Mesodermal cell (in vitro differentiated cells): ENCODE measurements at regions not wholly inside any gene's neighbourhood (a gene's known extent, or its start where the extent isn't known, plus 50 kb on each side); places are given as distances from the start of the nearest gene placed in this dataset.

Source experiments
- H3K27ac ChIP-seq: 2 replicates; pipeline ENCODE4 v1.7.0; 2013; ENCODE audit warnings: mild to moderate bottlenecking, low read depth, low read length, moderate library complexity; ENCODE audit not compliant: severe bottlenecking
- H3K36me3 ChIP-seq: 2 replicates; pipeline ENCODE4 v1.7.1; 2013; ENCODE audit warnings: mild to moderate bottlenecking, low read length, moderate library complexity; ENCODE audit not compliant: control insufficient read depth, insufficient read depth
- H3K4me1 ChIP-seq: one replicate; pipeline ENCODE4 v1.7.1; 2013; ENCODE audit warnings: mild to moderate bottlenecking, low read length; ENCODE audit not compliant: insufficient read depth, control insufficient read depth, poor library complexity, severe bottlenecking
- H3K4me3 ChIP-seq: 2 replicates; pipeline ENCODE4 v1.7.0; 2013; ENCODE audit warnings: low read length, control low read depth, mild to moderate bottlenecking; ENCODE audit not compliant: insufficient read depth, poor library complexity, severe bottlenecking; ENCODE audit errors: extremely low read depth
- H3K9me3 ChIP-seq: 2 replicates; pipeline ENCODE4 v1.7.1; 2013; ENCODE audit warnings: mild to moderate bottlenecking, low read length, moderate library complexity; ENCODE audit not compliant: control insufficient read depth
- WGBS, 2 experiments: methylation state at CpG; one replicate each; pipeline ENCODE4 v1.1.5; 2013; ENCODE audit warnings: missing lambda C conversion rate in 2 of 2; ENCODE audit not compliant: insufficient coverage in 2 of 2; 5-methylcytosine and 5-hydroxymethylcytosine counted together

GRCh38 chr21:16072221-16072620 is 342.4 kb downstream of the USP25 start:
- no CpG with 5 or more reads among the region's 3 CpGs for WGBS, 2 experiments
- no peak overlapping the region for H3K27ac ChIP-seq
- H3K36me3 ChIP-seq = no peaks in the 10 kb centered on the region
- H3K4me1 ChIP-seq = no peaks in the 10 kb centered on the region
- no peak overlapping the region for H3K4me3 ChIP-seq
- no peaks in the 10 kb centered on the region for H3K9me3 ChIP-seq

GRCh38 chr21:16072737-16073136 is 343.0 kb downstream of the USP25 start:
- Histone ChIP-seq H3K4me1 (no peaks in the 10 kb centered on the region), H3K4me3 (no peak overlapping the region), H3K9me3 (no peaks in the 10 kb centered on the region), H3K36me3 (no peaks in the 10 kb centered on the region), H3K27ac (no peak overlapping the region)
- no CpG with 5 or more reads among the region's 6 CpGs for WGBS, 2 experiments

GRCh38 chr21:16073586-16073985 is 343.8 kb downstream of the USP25 start:
- no peak overlapping the region for H3K27ac ChIP-seq
- no peak overlapping the region for H3K4me3 ChIP-seq
- no peaks in the 10 kb centered on the region for H3K4me1 ChIP-seq
- no peaks in the 10 kb centered on the region for H3K36me3 ChIP-seq
- H3K9me3 ChIP-seq = no peaks in the 10 kb centered on the region
- 57 to 83% methylated on average over 1 of the region's 2 CpGs for WGBS, 2 experiments

GRCh38 chr21:16074950-16075489 is 345.2 kb downstream of the USP25 start:
- WGBS, 2 experiments = no CpG with 5 or more reads among the region's 3 CpGs
- Histone ChIP-seq H3K36me3 (no peaks in the 10 kb centered on the region), H3K4me1 (no peaks in the 10 kb centered on the region), H3K27ac (no peak overlapping the region), H3K9me3 (no peaks in the 10 kb centered on the region), H3K4me3 (no peak overlapping the region)

- no peaks in the 10 kb centered on the region for H3K36me3 ChIP-seq
- H3K27ac ChIP-seq = no peak overlapping the region
- 98% methylated on average over 4 of the region's 5 CpGs; no CpG with 5 or more reads in 1 of the 2 experiments for WGBS, 2 experiments
Observed at GRCh38 chr21:16075649-16076282, 346.0 kb downstream of the USP25 start.

GRCh38 chr21:16076465-16076864 is 346.7 kb downstream of the USP25 start:
- H3K9me3 ChIP-seq = no peaks in the 10 kb centered on the region
- H3K4me1 ChIP-seq = no peaks in the 10 kb centered on the region
- H3K4me3 ChIP-seq = no peak overlapping the region

More at GRCh38 chr21:16075649-16076282, 346.0 kb downstream of the USP25 start:
- no peaks in the 10 kb centered on the region for H3K4me1 ChIP-seq
- no peak overlapping the region for H3K4me3 ChIP-seq
- H3K9me3 ChIP-seq = no peaks in the 10 kb centered on the region

GRCh38 chr21:16078382-16078781 is 348.6 kb downstream of the USP25 start:
- Histone ChIP-seq H3K27ac (no peak overlapping the region), H3K4me1 (no peaks in the 10 kb centered on the region), H3K9me3 (no peaks in the 10 kb centered on the region), H3K4me3 (no peak overlapping the region), H3K36me3 (no peaks in the 10 kb centered on the region)
- WGBS, 2 experiments = 83% methylated on average over 1 of the region's 2 CpGs; no CpG with 5 or more reads in 1 of the 2 experiments

More at GRCh38 chr21:16076465-16076864, 346.7 kb downstream of the USP25 start:
- no peaks in the 10 kb centered on the region for H3K36me3 ChIP-seq
- no peak overlapping the region for H3K27ac ChIP-seq

- WGBS, 2 experiments = no CpG with 5 or more reads among the region's 1 CpG
- Histone ChIP-seq H3K9me3 (no peaks in the 10 kb centered on the region), H3K27ac (no peak overlapping the region), H3K4me3 (no peak overlapping the region), H3K36me3 (no peaks in the 10 kb centered on the region), H3K4me1 (no peaks in the 10 kb centered on the region)
Observed at GRCh38 chr21:16079830-16080229, 350.0 kb downstream of the USP25 start.

GRCh38 chr21:16081304-16081703 is 351.5 kb downstream of the USP25 start:
- H3K4me1 ChIP-seq = no peaks in the 10 kb centered on the region
- H3K27ac ChIP-seq = no peak overlapping the region
- WGBS, 2 experiments = 83 to 100% methylated on average over 1 of the region's 2 CpGs
- no peaks in the 10 kb centered on the region for H3K36me3 ChIP-seq
- no peaks in the 10 kb centered on the region for H3K9me3 ChIP-seq
- H3K4me3 ChIP-seq = no peak overlapping the region

- Histone ChIP-seq H3K4me3 (no peak overlapping the region), H3K9me3 (no peaks in the 10 kb centered on the region), H3K36me3 (no peaks in the 10 kb centered on the region), H3K27ac (no peak overlapping the region), H3K4me1 (no peaks in the 10 kb centered on the region)
- no CpG with 5 or more reads among the region's 6 CpGs for WGBS, 2 experiments
Observed at GRCh38 chr21:16082038-16082816, 352.4 kb downstream of the USP25 start.
